ENCODE measurements at regions not wholly inside any gene's neighbourhood (a gene's known extent, or its start where the extent isn't known, plus 50 kb on each side); places are given as distances from the start of the nearest gene placed in this dataset.

GRCh38 chr2:13826314-13826853, 806.1 kb upstream of the LRATD1 start:
- TF ChIP-seq ZZZ3 (IDR thresholded peaks at IDR 0.05; ENCODE audit: control insufficient read depth, insufficient read length, low read depth) (no peak), CTCF (IDR thresholded peaks at IDR 0.05 in 2 of 3, conservative IDR thresholded peaks at IDR 0.05 in 1 of 3; ENCODE audit: control insufficient read depth in 2 of 3, extremely low read depth in 1 of 3, insufficient read depth in 1 of 3, low read depth in 3 of 3, low read length in 3 of 3) (no peak), ZNF207 (IDR thresholded peaks at IDR 0.05; ENCODE audit: borderline replicate concordance) (no peak), ESRRA (IDR thresholded peaks at IDR 0.05; ENCODE audit: low read length) (no peak), HDAC2 (IDR thresholded peaks at IDR 0.05) (no peak), PML (IDR thresholded peaks at IDR 0.05; ENCODE audit: low read length) (no peak), EZH2 (IDR thresholded peaks at IDR 0.05; ENCODE audit: borderline replicate concordance, control insufficient read depth, low read depth, low read length) (no peak), FOXM1 (IDR thresholded peaks at IDR 0.05; ENCODE audit: low read depth, low read length) (no peak), TAF1 (IDR thresholded peaks at IDR 0.05; ENCODE audit: borderline replicate concordance, low read depth, low read length) (no peak), CBX3 (IDR thresholded peaks at IDR 0.05; ENCODE audit: borderline replicate concordance, low read depth) (no peak), TCF12 (IDR thresholded peaks at IDR 0.05; ENCODE audit: low read depth, low read length) (no peak), SP1 (IDR thresholded peaks at IDR 0.05; ENCODE audit: low read depth, low read length) (no peak)
